Activated CD8-positive, alpha-beta T cell treated with anti-CD3 and anti-CD28 coated beads for 36 hours (primary cell): ENCODE measurements at regions not wholly inside any gene's neighbourhood (a gene's known extent, or its start where the extent isn't known, plus 50 kb on each side); places are given as distances from the start of the nearest gene placed in this dataset.

ENCODE experiments used
- ATAC-seq: fragments of 200-7000 bp; cut with Tn5 transposase; one replicate; pipeline ENCODE4 v1.10.0; 2021; ENCODE audit warnings: mild to moderate bottlenecking, moderate library complexity
- CTCF ChIA-PET: fragments of 350-600 bp; sonication (Branson Sonifier 250); formaldehyde crosslinking; loops from one replicate; lab custom pipeline; 2021; ENCODE audit warnings: antibody characterized with exemption; lab: Charles Lee
- POLR2A ChIA-PET: fragments of 350-600 bp; sonication (Branson Sonifier 250); formaldehyde crosslinking; loops from one replicate; lab custom pipeline; 2021; ENCODE audit warnings: antibody characterized with exemption; lab: Charles Lee
- DNase-seq: peaks from one replicate; pipeline ENCODE4 v3.0.0-alpha.2; 2020
- H3K27ac Mint-ChIP-seq: one replicate; pipeline ENCODE4 v1.8.0; 2021; ENCODE audit warnings: mild to moderate bottlenecking, mixed read lengths
- H3K27me3 Mint-ChIP-seq: one replicate; pipeline ENCODE4 v1.8.0; 2021; ENCODE audit warnings: mixed read lengths
- H3K36me3 Mint-ChIP-seq: one replicate; pipeline ENCODE4 v1.8.0; 2021; ENCODE audit warnings: low read depth, mixed read lengths
- H3K4me1 Mint-ChIP-seq: one replicate; pipeline ENCODE4 v1.8.0; 2021; ENCODE audit warnings: low read depth, mixed read lengths
- H3K4me3 Mint-ChIP-seq: one replicate; pipeline ENCODE4 v1.8.0; 2021; ENCODE audit warnings: mild to moderate bottlenecking, moderate library complexity, mixed read lengths
- H3K9me3 Mint-ChIP-seq: one replicate; pipeline ENCODE4 v1.8.0; 2021; ENCODE audit warnings: mixed read lengths
- CTCF ChIP-seq: fragments of 200-600 bp; IDR thresholded peaks from one replicate; pipeline ENCODE4 v1.8.0; 2022; ENCODE audit warnings: antibody characterized with exemption, mild to moderate bottlenecking
- intact Hi-C: fragments of 100-400 bp; cut with micrococcal nuclease; formaldehyde crosslinking; loops from one replicate; pipeline ENCODE4 v1.10.0; 2022

GRCh38 chr15:23912191-23912590 is 225.1 kb upstream of the NDN start:
- CTCF ChIA-PET = no interaction called here
- intact Hi-C loops = no loop called here
- no peaks in the 10 kb centered on the region for H3K36me3 Mint-ChIP-seq
- no peaks in the 10 kb centered on the region for H3K4me1 Mint-ChIP-seq
- peaks cover 2% of the 10 kb centered on the region for H3K9me3 Mint-ChIP-seq
- no peak overlapping the region for H3K27ac Mint-ChIP-seq
- no peak for ATAC-seq
- H3K27me3 Mint-ChIP-seq = no peaks in the 10 kb centered on the region
- DNase-seq = no peak
- H3K4me3 Mint-ChIP-seq = no peak overlapping the region
- TF ChIP-seq CTCF = no peak
- POLR2A ChIA-PET = no interaction called here

GRCh38 chr15:23913081-23913480 is 226.0 kb upstream of the NDN start:
- Mint-ChIP-seq H3K4me1 (no peaks in the 10 kb centered on the region), H3K27me3 (no peaks in the 10 kb centered on the region), H3K27ac (no peak overlapping the region), H3K4me3 (no peak overlapping the region), H3K36me3 (no peaks in the 10 kb centered on the region), H3K9me3 (peaks cover 2% of the 10 kb centered on the region)
- no peak for TF ChIP-seq CTCF
- ChIA-PET CTCF (no interaction called here), POLR2A (no interaction called here)
- no peak for ATAC-seq
- DNase-seq = no peak
- intact Hi-C loops = no loop called here

GRCh38 chr15:23913635-23914034 is 226.5 kb upstream of the NDN start:
- no peak for TF ChIP-seq CTCF
- H3K9me3 Mint-ChIP-seq = peaks cover 2% of the 10 kb centered on the region
- POLR2A ChIA-PET = no interaction called here
- no peaks in the 10 kb centered on the region for H3K27me3 Mint-ChIP-seq
- intact Hi-C loops = no loop called here
- ATAC-seq (no peak), DNase-seq (no peak)
- no peak overlapping the region for H3K4me3 Mint-ChIP-seq
- no peak overlapping the region for H3K27ac Mint-ChIP-seq
- H3K4me1 Mint-ChIP-seq = no peaks in the 10 kb centered on the region
- CTCF ChIA-PET = no interaction called here
- H3K36me3 Mint-ChIP-seq = no peaks in the 10 kb centered on the region

- ATAC-seq = no peak
- H3K36me3 Mint-ChIP-seq = no peaks in the 10 kb centered on the region
- ChIA-PET CTCF (no interaction called here), POLR2A (no interaction called here)
- no peak overlapping the region for H3K27ac Mint-ChIP-seq
- peaks cover 2% of the 10 kb centered on the region for H3K9me3 Mint-ChIP-seq
- intact Hi-C loops = no loop called here
- no peaks in the 10 kb centered on the region for H3K4me1 Mint-ChIP-seq
- H3K4me3 Mint-ChIP-seq = no peak overlapping the region
- H3K27me3 Mint-ChIP-seq = no peaks in the 10 kb centered on the region
- DNase-seq = no peak
- no peak for TF ChIP-seq CTCF
These were observed 237.6 kb upstream of the NDN start for GRCh38 chr15:23924686-23925085.

- Mint-ChIP-seq H3K4me1 (no peaks in the 10 kb centered on the region), H3K4me3 (no peak overlapping the region), H3K36me3 (no peaks in the 10 kb centered on the region), H3K27ac (no peak overlapping the region), H3K9me3 (peaks cover 17% of the 10 kb centered on the region), H3K27me3 (no peaks in the 10 kb centered on the region)
- ChIA-PET CTCF (no interaction called here), POLR2A (no interaction called here)
- intact Hi-C loops = no loop called here
- DNase-seq (no peak), ATAC-seq (no peak)
- no peak for TF ChIP-seq CTCF
These were observed 267.8 kb upstream of the NDN start for GRCh38 chr15:23954931-23955330.
